ENCODE measurements at regions not wholly inside any gene's neighbourhood (a gene's known extent, or its start where the extent isn't known, plus 50 kb on each side); places are given as distances from the start of the nearest gene placed in this dataset.

GRCh38 chrY:7518387-7518786, 606.8 kb upstream of the AMELY start:
- H3K4me3 ChIP-seq, result no peak overlapping the region
- no peak overlapping the region for H3K27ac ChIP-seq
- WGBS, 4 donors, result 95% methylated on average over 1 of the region's 1 CpG; no CpG with 5 or more reads in 3 of the 4 donors
- H3K36me3 ChIP-seq (replicated peaks in 1 of 2), result no peaks in the 10 kb centered on the region
- H3K27me3 ChIP-seq, result no peaks in the 10 kb centered on the region
- H3K9me3 ChIP-seq (replicated peaks in 1 of 3), result no peaks in the 10 kb centered on the region
- no peak for TF ChIP-seq POLR2A (IDR thresholded peaks at IDR 0.05)
- TF ChIP-seq CTCF (IDR thresholded peaks at IDR 0.05), result no peak
- H3K4me1 ChIP-seq (replicated peaks in 1 of 2), result no peaks in the 10 kb centered on the region
- intact Hi-C loops (cut with DNase I), result no loop called here
- no peak for DNase-seq

GRCh38 chrY:7516268-7516667, 604.7 kb upstream of the AMELY start:
- 32% methylated on average over 3 of the region's 3 CpGs; no CpG with 5 or more reads in 3 of the 4 donors for WGBS, 4 donors
- no peak for TF ChIP-seq CTCF (IDR thresholded peaks at IDR 0.05)
- TF ChIP-seq POLR2A (IDR thresholded peaks at IDR 0.05), result no peak
- DNase-seq, result no peak
- H3K27me3 ChIP-seq, result no peaks in the 10 kb centered on the region
- no peak overlapping the region for H3K27ac ChIP-seq
- H3K4me1 ChIP-seq (replicated peaks in 1 of 2), result no peaks in the 10 kb centered on the region
- intact Hi-C loops (cut with DNase I), result no loop called here
- no peaks in the 10 kb centered on the region for H3K36me3 ChIP-seq (replicated peaks in 1 of 2)
- no peak overlapping the region for H3K4me3 ChIP-seq
- no peaks in the 10 kb centered on the region for H3K9me3 ChIP-seq (replicated peaks in 1 of 3)

GRCh38 chrY:7515812-7516211, 604.3 kb upstream of the AMELY start:
- WGBS, 4 donors, result 86 to 96% methylated on average over 2 of the region's 2 CpGs; no CpG with 5 or more reads in 2 of the 4 donors
- intact Hi-C loops (cut with DNase I), result no loop called here
- DNase-seq, result no peak
- Histone ChIP-seq H3K4me1 (replicated peaks in 1 of 2) (no peaks in the 10 kb centered on the region), H3K27ac (no peak overlapping the region), H3K9me3 (replicated peaks in 1 of 3) (no peaks in the 10 kb centered on the region), H3K4me3 (no peak overlapping the region), H3K27me3 (no peaks in the 10 kb centered on the region), H3K36me3 (replicated peaks in 1 of 2) (no peaks in the 10 kb centered on the region)
- no peak for TF ChIP-seq CTCF (IDR thresholded peaks at IDR 0.05)
- TF ChIP-seq POLR2A (IDR thresholded peaks at IDR 0.05), result no peak

GRCh38 chrY:7502896-7503295, 591.3 kb upstream of the AMELY start:
- intact Hi-C loops (cut with DNase I), result no loop called here
- WGBS, 4 donors, result 70 to 71% methylated on average over 1 to 5 of the region's 5 CpGs; no CpG with 5 or more reads in 2 of the 4 donors
- no peak for TF ChIP-seq POLR2A (IDR thresholded peaks at IDR 0.05)
- TF ChIP-seq CTCF (IDR thresholded peaks at IDR 0.05), result no peak
- Histone ChIP-seq H3K4me1 (replicated peaks in 1 of 2) (no peaks in the 10 kb centered on the region), H3K27ac (no peak overlapping the region), H3K9me3 (replicated peaks in 1 of 3) (no peaks in the 10 kb centered on the region), H3K36me3 (replicated peaks in 1 of 2) (no peaks in the 10 kb centered on the region), H3K27me3 (no peaks in the 10 kb centered on the region), H3K4me3 (no peak overlapping the region)
- no peak for DNase-seq

All from adrenal gland (tissue), 9 donors.